ENCODE measurements at regions not wholly inside any gene's neighbourhood (a gene's known extent, or its start where the extent isn't known, plus 50 kb on each side); places are given as distances from the start of the nearest gene placed in this dataset.

- no peak for DNase-seq
Measured at GRCh38 chr1:34701326-34702060, 53.4 kb upstream of the GJB5 start.

Data from muscle of arm (tissue), 1 donor.